Neutrophil (primary cell): ENCODE measurements at regions not wholly inside any gene's neighbourhood (a gene's known extent, or its start where the extent isn't known, plus 50 kb on each side); places are given as distances from the start of the nearest gene placed in this dataset.

Source experiments
- H3K27ac ChIP-seq: fragments of 200-600 bp; sonication (generic); 2 replicates; pipeline ENCODE4 v1.5.1; 2016; ENCODE audit warnings: mild to moderate bottlenecking, moderate library complexity
- H3K27me3 ChIP-seq: fragments of 200-600 bp; sonication (generic); 2 replicates; pipeline ENCODE4 v1.6.0; 2016; ENCODE audit warnings: mild to moderate bottlenecking
- H3K36me3 ChIP-seq: fragments of 200-600 bp; sonication (generic); 2 replicates; pipeline ENCODE4 v1.5.1; 2017
- H3K4me1 ChIP-seq, 2 experiments: fragments of 200-600 bp in 1 of 2; sonication (generic) in 1 of 2; 1 replicate in 1 of 2; 2 replicates in 1 of 2; pipeline versions ENCODE4 v1.5.1 to v1.6.1; 2013 to 2016; ENCODE audit warnings: low read depth in 1 of 2, low read length in 1 of 2, mild to moderate bottlenecking in 1 of 2, moderate library complexity in 1 of 2; ENCODE audit not compliant: control insufficient read depth in 1 of 2, insufficient read depth in 1 of 2
- H3K4me3 ChIP-seq, 2 experiments: fragments of 200-600 bp in 1 of 2; sonication (generic) in 1 of 2; 1 replicate in 1 of 2; 2 replicates in 1 of 2; pipeline ENCODE4 v1.5.1; 2013 to 2016; ENCODE audit warnings: low read depth in 1 of 2, low read length in 1 of 2, mild to moderate bottlenecking in 1 of 2, moderate library complexity in 1 of 2
- H3K9me3 ChIP-seq: fragments of 200-600 bp; sonication (generic); 2 replicates; pipeline ENCODE4 v1.5.1; 2016
- TF ChIP-seq, protein P1 (sequence below): fragments of 200-600 bp; sonication (generic); IDR thresholded peaks from 2 replicates; pipeline ENCODE4 v1.5.1; 2016; ENCODE audit warnings: antibody characterized with exemption

DNA sequence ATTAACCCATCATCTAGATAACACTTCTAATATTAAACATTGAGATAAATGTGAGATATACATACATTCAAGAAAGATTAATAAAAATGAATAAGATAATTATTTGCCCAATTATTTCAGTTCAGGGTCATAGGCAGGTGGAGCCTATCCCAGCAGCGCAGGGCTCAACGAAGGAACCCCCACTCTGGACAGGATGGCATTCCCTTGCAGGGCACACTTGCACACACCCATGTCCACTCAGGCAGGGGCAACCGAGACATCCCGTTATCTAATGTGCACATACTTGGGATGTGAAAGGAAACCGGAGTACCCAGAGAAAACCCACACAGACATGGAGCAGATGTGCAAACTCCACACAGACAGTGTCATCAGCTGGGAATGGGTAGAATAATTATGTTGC, 175.4 kb upstream of the CMC1 start:
- TF ChIP-seq, protein P1, sequence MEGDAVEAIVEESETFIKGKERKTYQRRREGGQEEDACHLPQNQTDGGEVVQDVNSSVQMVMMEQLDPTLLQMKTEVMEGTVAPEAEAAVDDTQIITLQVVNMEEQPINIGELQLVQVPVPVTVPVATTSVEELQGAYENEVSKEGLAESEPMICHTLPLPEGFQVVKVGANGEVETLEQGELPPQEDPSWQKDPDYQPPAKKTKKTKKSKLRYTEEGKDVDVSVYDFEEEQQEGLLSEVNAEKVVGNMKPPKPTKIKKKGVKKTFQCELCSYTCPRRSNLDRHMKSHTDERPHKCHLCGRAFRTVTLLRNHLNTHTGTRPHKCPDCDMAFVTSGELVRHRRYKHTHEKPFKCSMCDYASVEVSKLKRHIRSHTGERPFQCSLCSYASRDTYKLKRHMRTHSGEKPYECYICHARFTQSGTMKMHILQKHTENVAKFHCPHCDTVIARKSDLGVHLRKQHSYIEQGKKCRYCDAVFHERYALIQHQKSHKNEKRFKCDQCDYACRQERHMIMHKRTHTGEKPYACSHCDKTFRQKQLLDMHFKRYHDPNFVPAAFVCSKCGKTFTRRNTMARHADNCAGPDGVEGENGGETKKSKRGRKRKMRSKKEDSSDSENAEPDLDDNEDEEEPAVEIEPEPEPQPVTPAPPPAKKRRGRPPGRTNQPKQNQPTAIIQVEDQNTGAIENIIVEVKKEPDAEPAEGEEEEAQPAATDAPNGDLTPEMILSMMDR = no peak
- Histone ChIP-seq H3K9me3 (no peaks in the 10 kb centered on the region), H3K27me3 (no peaks in the 10 kb centered on the region), H3K27ac (no peak overlapping the region), H3K36me3 (no peaks in the 10 kb centered on the region), H3K4me3 (no peak overlapping the region), H3K4me1 (no peaks in the 10 kb centered on the region)

DNA sequence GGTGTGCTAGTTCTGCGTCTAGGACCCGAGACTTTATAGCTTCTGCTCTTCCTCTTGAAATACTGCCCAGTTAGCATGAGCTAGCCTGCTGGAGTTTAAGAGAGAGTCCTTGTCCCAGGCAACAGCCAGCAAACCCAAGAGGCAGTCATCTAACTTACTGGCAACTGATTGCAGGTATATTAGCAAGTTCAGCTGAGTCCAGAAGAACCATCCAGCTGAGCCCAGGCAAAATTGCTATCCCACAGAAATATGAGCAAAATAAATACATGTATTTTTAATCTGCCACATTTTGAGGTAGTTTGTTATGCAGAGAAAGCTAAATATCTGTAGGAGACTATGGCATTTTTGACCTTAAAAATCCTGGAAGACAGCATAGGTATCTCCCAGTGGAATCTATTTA, 174.4 kb upstream of the CMC1 start:
- TF ChIP-seq, protein P1 = no peak
- H3K9me3 ChIP-seq = no peaks in the 10 kb centered on the region
- no peaks in the 10 kb centered on the region for H3K27me3 ChIP-seq
- no peaks in the 10 kb centered on the region for H3K4me1 ChIP-seq
- H3K36me3 ChIP-seq = no peaks in the 10 kb centered on the region
- H3K27ac ChIP-seq = no peak overlapping the region
- no peak overlapping the region for H3K4me3 ChIP-seq

DNA sequence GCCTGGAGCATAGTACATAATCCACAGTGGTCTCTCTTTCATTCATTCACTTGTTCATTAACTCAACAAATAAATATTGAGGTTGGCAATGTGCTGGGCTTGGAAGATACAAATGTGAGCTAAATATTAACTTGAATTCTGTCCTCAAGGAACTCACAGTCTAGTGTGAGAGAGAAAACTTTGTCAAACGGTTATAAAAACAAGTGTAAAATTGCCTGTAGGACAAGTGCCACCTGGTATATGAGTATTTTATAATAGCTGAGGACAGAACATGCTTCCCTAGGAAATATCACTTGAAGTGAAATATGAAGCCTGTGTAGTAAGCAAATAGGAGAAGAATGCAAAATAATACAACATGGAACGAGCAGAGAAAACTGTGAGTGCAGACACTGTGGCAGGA, 173.1 kb upstream of the CMC1 start:
- no peaks in the 10 kb centered on the region for H3K4me1 ChIP-seq
- no peaks in the 10 kb centered on the region for H3K27me3 ChIP-seq
- H3K4me3 ChIP-seq = no peak overlapping the region
- TF ChIP-seq, protein P1 = no peak
- H3K27ac ChIP-seq = no peak overlapping the region
- no peaks in the 10 kb centered on the region for H3K36me3 ChIP-seq
- H3K9me3 ChIP-seq = no peaks in the 10 kb centered on the region

DNA sequence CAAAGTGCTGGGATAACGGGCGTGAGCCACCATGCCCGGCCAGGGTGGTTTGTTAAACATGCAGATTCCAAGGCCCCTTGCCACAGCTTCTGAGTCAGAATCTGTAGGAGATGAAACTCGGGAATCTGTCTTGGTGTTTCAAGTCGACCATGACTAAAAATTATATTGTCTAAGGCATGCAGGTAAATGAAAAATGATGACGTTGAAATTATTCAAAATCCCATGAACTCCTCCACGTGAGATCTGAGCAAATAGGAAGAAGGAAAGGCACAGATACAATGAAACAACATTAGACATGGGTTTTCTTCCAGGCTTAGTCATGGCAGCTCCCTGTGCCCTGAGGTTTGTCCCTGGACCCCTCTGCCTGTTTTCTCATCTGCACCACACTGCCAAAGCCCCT, 172.0 kb upstream of the CMC1 start:
- Histone ChIP-seq H3K4me3 (no peak overlapping the region), H3K27me3 (no peaks in the 10 kb centered on the region), H3K27ac (no peak overlapping the region), H3K36me3 (no peaks in the 10 kb centered on the region), H3K9me3 (no peaks in the 10 kb centered on the region), H3K4me1 (no peaks in the 10 kb centered on the region)
- TF ChIP-seq, protein P1 = no peak

DNA sequence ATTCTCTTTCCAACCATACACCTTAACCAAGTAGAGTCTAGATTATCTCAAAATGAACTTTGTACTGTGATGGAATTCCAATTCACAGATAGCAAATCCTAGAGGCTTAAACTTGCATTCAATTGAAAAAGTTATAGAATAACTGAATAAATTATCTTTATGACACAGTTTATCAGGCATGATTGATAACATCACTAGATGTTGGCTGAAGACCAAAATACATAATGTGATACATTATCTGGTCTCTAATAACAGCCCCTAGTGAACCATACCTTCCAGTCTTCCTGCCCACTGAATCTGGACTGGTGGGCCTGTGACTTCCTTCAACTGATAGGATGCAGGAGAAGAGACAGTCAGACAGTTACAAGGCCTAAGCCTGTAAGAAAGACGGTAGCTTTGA, 165.2 kb upstream of the CMC1 start:
- no peak overlapping the region for H3K27ac ChIP-seq
- no peaks in the 10 kb centered on the region for H3K4me1 ChIP-seq
- H3K27me3 ChIP-seq = no peaks in the 10 kb centered on the region
- H3K4me3 ChIP-seq = no peak overlapping the region
- H3K36me3 ChIP-seq = no peaks in the 10 kb centered on the region
- no peaks in the 10 kb centered on the region for H3K9me3 ChIP-seq
- TF ChIP-seq, protein P1 = no peak

DNA sequence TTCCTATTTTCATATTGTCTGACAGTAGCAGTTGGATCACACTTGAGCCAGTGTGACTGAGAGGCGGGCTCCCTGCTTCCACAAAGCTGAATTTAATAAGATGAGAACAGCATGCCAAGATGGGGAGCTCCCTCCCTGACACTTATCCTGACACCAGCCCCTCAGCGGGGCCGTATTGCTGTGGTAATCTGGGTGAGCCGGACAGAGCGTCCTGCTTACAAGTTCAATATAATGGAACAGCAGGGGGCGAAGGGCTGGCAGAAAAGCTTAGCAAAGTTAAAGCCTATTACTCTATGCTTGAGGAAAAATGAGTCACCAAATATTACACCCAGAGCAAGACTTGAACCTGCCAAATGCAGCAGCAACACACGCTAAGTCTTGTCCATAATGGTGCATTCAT, 163.8 kb upstream of the CMC1 start:
- Histone ChIP-seq H3K27ac (no peak overlapping the region), H3K36me3 (no peaks in the 10 kb centered on the region), H3K4me1 (no peaks in the 10 kb centered on the region), H3K9me3 (no peaks in the 10 kb centered on the region), H3K27me3 (no peaks in the 10 kb centered on the region), H3K4me3 (no peak overlapping the region)
- TF ChIP-seq, protein P1 = no peak
